ENCODE measurements at regions not wholly inside any gene's neighbourhood (a gene's known extent, or its start where the extent isn't known, plus 50 kb on each side); places are given as distances from the start of the nearest gene placed in this dataset.
"Not testable (repeated sequence)": the region's sequence is repeated elsewhere in the genome, so short reads cannot be mapped to it uniquely, and the experiment has no call there.

- DNase-seq: peak; percentile 3
- Mint-ChIP-seq H3K9me3 (peaks cover 17% of the 10 kb centered on the region), H3K27ac (no peak overlapping the region), H3K27me3 (ENCODE audit: insufficient read depth) (peaks cover 13% of the 10 kb centered on the region), H3K36me3 (ENCODE audit: low read depth) (peaks cover 14% of the 10 kb centered on the region), H3K4me1 (peaks cover 10% of the 10 kb centered on the region), H3K4me3 (no peak overlapping the region)
- TF ChIP-seq CTCF (conservative IDR thresholded peaks at IDR 0.05): no peak
- no peak overlapping the region for H3K9ac ChIP-seq (ENCODE audit: extremely low read depth, low read length, poor library complexity, severe bottlenecking)
- H3K4me1 ChIP-seq (ENCODE audit: control insufficient read depth, insufficient read depth, low read length): no peaks in the 10 kb centered on the region
- H3K4me3 ChIP-seq (ENCODE audit: low read length): no peak overlapping the region
- no peaks in the 10 kb centered on the region for H3K27me3 ChIP-seq (ENCODE audit: control insufficient read depth, insufficient read depth, low read length, poor library complexity, severe bottlenecking)
- no peak overlapping the region for H3K27ac ChIP-seq (ENCODE audit: low read depth, low read length)
- peaks cover 13% of the 10 kb centered on the region for H3K9me3 ChIP-seq (ENCODE audit: control insufficient read depth, low read length)
- no peaks in the 10 kb centered on the region for H3K36me3 ChIP-seq (ENCODE audit: control insufficient read depth, insufficient read depth, low read length)
These were observed 131.7 kb downstream of the BCL2L11 start for GRCh38 chr2:111252436-111252835.

GRCh38 chr2:111254916-111255315 is 134.2 kb downstream of the BCL2L11 start:
- peaks cover 13% of the 10 kb centered on the region for H3K9me3 ChIP-seq (ENCODE audit: control insufficient read depth, low read length)
- peak; percentile 13 for DNase-seq
- Mint-ChIP-seq H3K9me3 (peaks cover 17% of the 10 kb centered on the region), H3K27me3 (ENCODE audit: insufficient read depth) (peaks cover 13% of the 10 kb centered on the region), H3K36me3 (ENCODE audit: low read depth) (peaks cover 14% of the 10 kb centered on the region)
- H3K4me1 Mint-ChIP-seq; H3K4me3 Mint-ChIP-seq; H3K27me3 ChIP-seq (ENCODE audit: control insufficient read depth, insufficient read depth, low read length, poor library complexity, severe bottlenecking); H3K4me1 ChIP-seq (ENCODE audit: control insufficient read depth, insufficient read depth, low read length); H3K4me3 ChIP-seq (ENCODE audit: low read length); H3K9ac ChIP-seq (ENCODE audit: extremely low read depth, low read length, poor library complexity, severe bottlenecking); H3K36me3 ChIP-seq (ENCODE audit: control insufficient read depth, insufficient read depth, low read length); H3K27ac Mint-ChIP-seq; H3K27ac ChIP-seq (ENCODE audit: low read depth, low read length): not testable (repeated sequence)
- 94 to 100% methylated on average over 3 of the region's 6 CpGs for WGBS, 2 experiments (ENCODE audit: insufficient coverage in 1 of 2, insufficient read length in 1 of 2)

GRCh38 chr2:111256628-111257027 is 135.9 kb downstream of the BCL2L11 start:
- peaks cover 13% of the 10 kb centered on the region for H3K27me3 Mint-ChIP-seq (ENCODE audit: insufficient read depth)

GRCh38 chr2:111257607-111258006 is 136.9 kb downstream of the BCL2L11 start:
- not testable (repeated sequence) for H3K4me3 Mint-ChIP-seq; H3K4me1 Mint-ChIP-seq; H3K27ac Mint-ChIP-seq; H3K27me3 Mint-ChIP-seq (ENCODE audit: insufficient read depth); H3K9me3 ChIP-seq (ENCODE audit: control insufficient read depth, low read length); H3K9me3 Mint-ChIP-seq; DNase-seq; H3K27ac ChIP-seq (ENCODE audit: low read depth, low read length); H3K36me3 Mint-ChIP-seq (ENCODE audit: low read depth); H3K36me3 ChIP-seq (ENCODE audit: control insufficient read depth, insufficient read depth, low read length); H3K27me3 ChIP-seq (ENCODE audit: control insufficient read depth, insufficient read depth, low read length, poor library complexity, severe bottlenecking); H3K4me3 ChIP-seq (ENCODE audit: low read length); H3K9ac ChIP-seq (ENCODE audit: extremely low read depth, low read length, poor library complexity, severe bottlenecking); H3K4me1 ChIP-seq (ENCODE audit: control insufficient read depth, insufficient read depth, low read length)
- WGBS, 2 experiments (ENCODE audit: insufficient coverage in 1 of 2, insufficient read length in 1 of 2): 100% methylated on average over 1 of the region's 1 CpG; no CpG with 5 or more reads in 1 of the 2 experiments

More at GRCh38 chr2:111256628-111257027, 135.9 kb downstream of the BCL2L11 start:
- H3K36me3 ChIP-seq (ENCODE audit: control insufficient read depth, insufficient read depth, low read length); DNase-seq; H3K4me1 Mint-ChIP-seq; H3K4me3 Mint-ChIP-seq; H3K27ac Mint-ChIP-seq; H3K9ac ChIP-seq (ENCODE audit: extremely low read depth, low read length, poor library complexity, severe bottlenecking); H3K27ac ChIP-seq (ENCODE audit: low read depth, low read length); H3K4me3 ChIP-seq (ENCODE audit: low read length); H3K27me3 ChIP-seq (ENCODE audit: control insufficient read depth, insufficient read depth, low read length, poor library complexity, severe bottlenecking); H3K4me1 ChIP-seq (ENCODE audit: control insufficient read depth, insufficient read depth, low read length): not testable (repeated sequence)
- H3K9me3 Mint-ChIP-seq: peaks cover 12% of the 10 kb centered on the region
- no CpG with 5 or more reads among the region's 1 CpG for WGBS, 2 experiments (ENCODE audit: insufficient coverage in 1 of 2, insufficient read length in 1 of 2)
- H3K9me3 ChIP-seq (ENCODE audit: control insufficient read depth, low read length): peaks cover 13% of the 10 kb centered on the region
- H3K36me3 Mint-ChIP-seq (ENCODE audit: low read depth): peaks cover 11% of the 10 kb centered on the region

GRCh38 chr2:111258318-111258717 is 137.6 kb downstream of the BCL2L11 start:
- H3K4me1 Mint-ChIP-seq; H3K9ac ChIP-seq (ENCODE audit: extremely low read depth, low read length, poor library complexity, severe bottlenecking); H3K4me1 ChIP-seq (ENCODE audit: control insufficient read depth, insufficient read depth, low read length); H3K27me3 Mint-ChIP-seq (ENCODE audit: insufficient read depth); H3K36me3 Mint-ChIP-seq (ENCODE audit: low read depth); H3K36me3 ChIP-seq (ENCODE audit: control insufficient read depth, insufficient read depth, low read length); H3K4me3 ChIP-seq (ENCODE audit: low read length); H3K4me3 Mint-ChIP-seq; H3K27ac Mint-ChIP-seq; H3K9me3 Mint-ChIP-seq; DNase-seq; H3K27ac ChIP-seq (ENCODE audit: low read depth, low read length); H3K27me3 ChIP-seq (ENCODE audit: control insufficient read depth, insufficient read depth, low read length, poor library complexity, severe bottlenecking); H3K9me3 ChIP-seq (ENCODE audit: control insufficient read depth, low read length): not testable (repeated sequence)
- no CpG with 5 or more reads among the region's 1 CpG for WGBS, 2 experiments (ENCODE audit: insufficient coverage in 1 of 2, insufficient read length in 1 of 2)

GRCh38 chr2:111262627-111263379 is 142.1 kb downstream of the BCL2L11 start:
- not testable (repeated sequence) for H3K27ac ChIP-seq (ENCODE audit: low read depth, low read length); H3K9me3 ChIP-seq (ENCODE audit: control insufficient read depth, low read length); H3K4me1 Mint-ChIP-seq; H3K27me3 ChIP-seq (ENCODE audit: control insufficient read depth, insufficient read depth, low read length, poor library complexity, severe bottlenecking); H3K4me1 ChIP-seq (ENCODE audit: control insufficient read depth, insufficient read depth, low read length); H3K4me3 Mint-ChIP-seq; H3K27ac Mint-ChIP-seq; H3K9ac ChIP-seq (ENCODE audit: extremely low read depth, low read length, poor library complexity, severe bottlenecking); H3K9me3 Mint-ChIP-seq; H3K36me3 Mint-ChIP-seq (ENCODE audit: low read depth); H3K27me3 Mint-ChIP-seq (ENCODE audit: insufficient read depth); H3K4me3 ChIP-seq (ENCODE audit: low read length); H3K36me3 ChIP-seq (ENCODE audit: control insufficient read depth, insufficient read depth, low read length)
- WGBS, 2 experiments (ENCODE audit: insufficient coverage in 1 of 2, insufficient read length in 1 of 2): 77% methylated on average over 4 of the region's 9 CpGs; no CpG with 5 or more reads in 1 of the 2 experiments
- DNase-seq: peak; percentile 46
